Stomach (tissue), 4 donors: ENCODE measurements at regions not wholly inside any gene's neighbourhood (a gene's known extent, or its start where the extent isn't known, plus 50 kb on each side); places are given as distances from the start of the nearest gene placed in this dataset.

Source experiments
- EP300 ChIP-seq: sonication (generic); formaldehyde crosslinking; IDR thresholded peaks from one replicate; pipeline ENCODE4 v1.6.1; 2017; ENCODE audit warnings: antibody characterized with exemption
- POLR2AphosphoS5 ChIP-seq, 3 donors: sonication (generic); formaldehyde crosslinking; IDR thresholded peaks; one replicate each; pipeline ENCODE4 v1.6.1; 2016; ENCODE audit warnings: antibody characterized with exemption in 3 of 3
- TF ChIP-seq, protein P1 (sequence below), 7 experiments: fragments of 450-650 bp in 4 of 7; fragments of 200-600 bp in 3 of 7; sonication (generic) in 3 of 7; IDR thresholded peaks; one replicate each; pipeline ENCODE4 v1.5.1; 2016 to 2019; ENCODE audit warnings: antibody characterized with exemption in 7 of 7, control low read depth in 2 of 7, mild to moderate bottlenecking in 1 of 7

DNA sequence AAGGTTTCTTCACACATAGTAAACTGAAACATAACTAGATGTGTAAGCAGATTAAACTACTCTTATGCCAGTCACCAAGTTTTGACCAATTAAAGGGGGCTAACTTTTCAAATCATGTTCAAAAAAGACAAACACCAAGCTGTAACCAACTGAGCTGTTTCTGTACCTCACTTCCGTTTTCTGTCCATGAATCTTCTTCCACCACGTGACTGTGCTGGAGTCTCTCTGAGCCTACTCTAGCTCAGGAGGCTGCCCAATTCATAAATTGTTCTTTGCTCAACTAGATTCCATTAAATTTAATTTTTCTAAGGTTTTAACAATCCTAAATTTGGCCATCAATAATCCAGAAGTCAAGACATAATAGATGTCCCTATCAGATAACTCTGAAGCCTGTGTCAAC, 229.4 kb downstream of the FNDC1 start:
- TF ChIP-seq, protein P1, sequence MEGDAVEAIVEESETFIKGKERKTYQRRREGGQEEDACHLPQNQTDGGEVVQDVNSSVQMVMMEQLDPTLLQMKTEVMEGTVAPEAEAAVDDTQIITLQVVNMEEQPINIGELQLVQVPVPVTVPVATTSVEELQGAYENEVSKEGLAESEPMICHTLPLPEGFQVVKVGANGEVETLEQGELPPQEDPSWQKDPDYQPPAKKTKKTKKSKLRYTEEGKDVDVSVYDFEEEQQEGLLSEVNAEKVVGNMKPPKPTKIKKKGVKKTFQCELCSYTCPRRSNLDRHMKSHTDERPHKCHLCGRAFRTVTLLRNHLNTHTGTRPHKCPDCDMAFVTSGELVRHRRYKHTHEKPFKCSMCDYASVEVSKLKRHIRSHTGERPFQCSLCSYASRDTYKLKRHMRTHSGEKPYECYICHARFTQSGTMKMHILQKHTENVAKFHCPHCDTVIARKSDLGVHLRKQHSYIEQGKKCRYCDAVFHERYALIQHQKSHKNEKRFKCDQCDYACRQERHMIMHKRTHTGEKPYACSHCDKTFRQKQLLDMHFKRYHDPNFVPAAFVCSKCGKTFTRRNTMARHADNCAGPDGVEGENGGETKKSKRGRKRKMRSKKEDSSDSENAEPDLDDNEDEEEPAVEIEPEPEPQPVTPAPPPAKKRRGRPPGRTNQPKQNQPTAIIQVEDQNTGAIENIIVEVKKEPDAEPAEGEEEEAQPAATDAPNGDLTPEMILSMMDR (IDR thresholded peaks at IDR 0.05) = no peak
- TF ChIP-seq POLR2AphosphoS5 (IDR thresholded peaks at IDR 0.05) (no peak), EP300 (no peak)
